Calu3 (cell line): ENCODE measurements at regions not wholly inside any gene's neighbourhood (a gene's known extent, or its start where the extent isn't known, plus 50 kb on each side); places are given as distances from the start of the nearest gene placed in this dataset.
"Not testable (repeated sequence)": the region's sequence is repeated elsewhere in the genome, so short reads cannot be mapped to it uniquely, and the experiment has no call there.

ENCODE experiments used
- BruUV-seq: library from RNA; stranded (reverse); fragments of 400-500 nt; replicated peaks from 2 replicates; lab custom pipeline; 2021; lab: Mats Ljungman, UMichigan
- CTCF ChIA-PET: fragments of 300-600 bp; sonication (Branson Sonifier 250); formaldehyde crosslinking; loops from one replicate; lab custom pipeline; 2022; ENCODE audit warnings: antibody characterized with exemption; lab: Charles Lee
- DNase-seq: peaks from one replicate; pipeline ENCODE4 v3.0.0; 2022
- H3K27ac Mint-ChIP-seq: one replicate; pipeline ENCODE4 v1.8.0; 2022; ENCODE audit warnings: mixed read lengths; ENCODE audit not compliant: unreplicated experiment
- H3K27me3 Mint-ChIP-seq: one replicate; pipeline ENCODE4 v1.8.0; 2022; ENCODE audit warnings: mixed read lengths; ENCODE audit not compliant: unreplicated experiment
- H3K36me3 Mint-ChIP-seq: one replicate; pipeline ENCODE4 v1.8.0; 2022; ENCODE audit warnings: mild to moderate bottlenecking, moderate library complexity, mixed read lengths; ENCODE audit not compliant: insufficient read depth, unreplicated experiment
- H3K4me1 Mint-ChIP-seq: one replicate; pipeline ENCODE4 v1.8.0; 2022; ENCODE audit warnings: mild to moderate bottlenecking, low read depth, mixed read lengths; ENCODE audit not compliant: unreplicated experiment
- H3K4me3 Mint-ChIP-seq: one replicate; pipeline ENCODE4 v1.8.0; 2022; ENCODE audit warnings: mild to moderate bottlenecking, low read depth, moderate library complexity, mixed read lengths; ENCODE audit not compliant: unreplicated experiment
- H3K9me3 Mint-ChIP-seq: one replicate; pipeline ENCODE4 v1.8.0; 2022; ENCODE audit warnings: low read depth, mixed read lengths; ENCODE audit not compliant: unreplicated experiment
- intact Hi-C: fragments of 100-400 bp; cut with micrococcal nuclease; formaldehyde crosslinking; loops from one replicate; pipeline ENCODE4 v1.10.0; 2022; ENCODE audit not compliant: unreplicated experiment

DNA sequence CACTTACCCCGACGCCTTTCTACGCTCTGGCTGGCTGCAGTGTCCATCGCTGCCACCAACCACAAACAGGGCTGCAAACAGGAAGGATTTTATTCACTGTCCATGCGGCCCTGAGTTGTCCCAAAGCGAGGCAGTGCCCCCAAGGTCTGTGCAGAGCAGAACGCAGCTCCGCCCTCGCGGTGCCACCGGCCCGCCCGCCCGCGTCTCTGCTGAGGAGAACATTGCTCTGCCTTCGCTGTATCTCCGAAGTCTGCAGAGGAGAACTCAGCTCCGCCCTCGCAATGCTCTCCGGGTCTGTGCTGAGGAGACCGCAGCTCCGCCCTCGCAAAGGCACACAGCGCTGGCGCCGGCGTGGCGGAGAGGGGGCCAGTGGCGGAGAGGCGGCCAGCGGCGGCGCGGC is 645.1 kb downstream of the FAM72C start:
- intact Hi-C loops, H3K4me3 Mint-ChIP-seq, H3K27me3 Mint-ChIP-seq, H3K9me3 Mint-ChIP-seq, H3K36me3 Mint-ChIP-seq, CTCF ChIA-PET, BruUV-seq, H3K27ac Mint-ChIP-seq, H3K4me1 Mint-ChIP-seq, DNase-seq: not testable (repeated sequence)

DNA sequence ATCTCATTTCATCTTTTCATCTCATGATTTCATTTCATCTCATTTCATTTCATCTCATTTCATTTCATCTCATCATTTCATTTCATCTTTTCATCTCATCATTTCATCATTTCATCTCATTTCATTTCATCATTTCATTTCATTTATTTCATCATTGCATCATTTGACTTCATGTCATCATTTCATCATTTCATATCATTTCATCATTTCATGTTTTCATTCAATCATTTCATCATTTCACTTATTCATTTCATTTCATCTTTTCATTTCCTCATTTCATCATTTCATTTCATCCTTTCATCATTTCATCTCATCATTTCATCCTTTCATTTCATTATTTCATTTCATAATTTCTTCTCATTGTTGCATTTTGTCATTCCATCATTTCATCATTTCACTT is 660.6 kb downstream of the FAM72C start:
- H3K27me3 Mint-ChIP-seq, CTCF ChIA-PET, H3K36me3 Mint-ChIP-seq, H3K4me3 Mint-ChIP-seq, DNase-seq, intact Hi-C loops, H3K4me1 Mint-ChIP-seq, BruUV-seq: not testable (repeated sequence)
- peak overlapping the region; percentile 0 for H3K27ac Mint-ChIP-seq
- peaks cover 13% of the 10 kb centered on the region for H3K9me3 Mint-ChIP-seq
